ENCODE measurements at regions not wholly inside any gene's neighbourhood (a gene's known extent, or its start where the extent isn't known, plus 50 kb on each side); places are given as distances from the start of the nearest gene placed in this dataset.

DNA sequence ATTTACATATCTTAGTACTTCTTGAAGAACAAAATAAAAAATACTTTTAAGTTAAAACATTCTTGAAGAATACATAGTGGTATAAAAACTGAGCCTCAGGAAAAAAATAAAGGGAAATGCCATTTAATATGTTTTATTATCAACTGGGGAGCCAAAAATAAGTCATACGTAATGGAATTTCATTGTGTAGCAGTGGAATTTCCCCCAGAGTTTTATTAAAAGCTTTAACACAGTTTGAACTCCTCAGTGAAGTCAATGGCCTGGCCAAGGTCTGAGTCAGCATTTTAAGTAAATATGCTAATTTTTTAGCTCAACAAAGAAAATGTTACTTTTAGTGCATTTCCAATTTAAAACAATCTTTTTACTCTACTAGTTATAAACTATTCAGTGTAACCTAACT lies 350.1 kb upstream of the ATP2B1 start:
- no peak overlapping the region for H3K4me3 ChIP-seq (ENCODE audit: low read length)
- TF ChIP-seq, protein P1, sequence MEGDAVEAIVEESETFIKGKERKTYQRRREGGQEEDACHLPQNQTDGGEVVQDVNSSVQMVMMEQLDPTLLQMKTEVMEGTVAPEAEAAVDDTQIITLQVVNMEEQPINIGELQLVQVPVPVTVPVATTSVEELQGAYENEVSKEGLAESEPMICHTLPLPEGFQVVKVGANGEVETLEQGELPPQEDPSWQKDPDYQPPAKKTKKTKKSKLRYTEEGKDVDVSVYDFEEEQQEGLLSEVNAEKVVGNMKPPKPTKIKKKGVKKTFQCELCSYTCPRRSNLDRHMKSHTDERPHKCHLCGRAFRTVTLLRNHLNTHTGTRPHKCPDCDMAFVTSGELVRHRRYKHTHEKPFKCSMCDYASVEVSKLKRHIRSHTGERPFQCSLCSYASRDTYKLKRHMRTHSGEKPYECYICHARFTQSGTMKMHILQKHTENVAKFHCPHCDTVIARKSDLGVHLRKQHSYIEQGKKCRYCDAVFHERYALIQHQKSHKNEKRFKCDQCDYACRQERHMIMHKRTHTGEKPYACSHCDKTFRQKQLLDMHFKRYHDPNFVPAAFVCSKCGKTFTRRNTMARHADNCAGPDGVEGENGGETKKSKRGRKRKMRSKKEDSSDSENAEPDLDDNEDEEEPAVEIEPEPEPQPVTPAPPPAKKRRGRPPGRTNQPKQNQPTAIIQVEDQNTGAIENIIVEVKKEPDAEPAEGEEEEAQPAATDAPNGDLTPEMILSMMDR (conservative IDR thresholded peaks at IDR 0.05; ENCODE audit: low read depth, low read length), result no peak
- DNase-seq (ENCODE audit: low read depth), result peak; percentile 60

DNA sequence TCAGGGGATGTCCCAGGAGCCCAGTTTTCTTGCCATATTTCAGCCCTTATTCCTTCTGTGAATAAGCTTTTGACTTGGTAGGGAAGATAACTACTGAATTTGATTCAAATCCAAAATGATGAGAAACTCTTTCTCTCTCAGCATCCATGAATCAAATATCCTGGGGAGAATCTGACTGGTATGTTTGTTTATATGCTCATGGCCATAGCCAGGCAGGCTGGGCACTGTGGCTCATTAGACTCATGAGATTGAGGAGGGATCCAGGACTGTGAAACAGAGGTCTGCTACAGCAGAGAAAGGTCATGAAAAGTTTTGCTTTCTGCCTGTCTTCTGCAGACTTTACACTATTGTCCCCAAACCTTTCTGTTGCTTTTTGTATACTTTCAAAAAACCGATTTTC lies 346.4 kb upstream of the ATP2B1 start:
- H3K4me3 ChIP-seq (ENCODE audit: low read length), result no peak overlapping the region
- no peak for DNase-seq (ENCODE audit: low read depth)
- TF ChIP-seq, protein P1 (conservative IDR thresholded peaks at IDR 0.05; ENCODE audit: low read depth, low read length), result no peak

DNA sequence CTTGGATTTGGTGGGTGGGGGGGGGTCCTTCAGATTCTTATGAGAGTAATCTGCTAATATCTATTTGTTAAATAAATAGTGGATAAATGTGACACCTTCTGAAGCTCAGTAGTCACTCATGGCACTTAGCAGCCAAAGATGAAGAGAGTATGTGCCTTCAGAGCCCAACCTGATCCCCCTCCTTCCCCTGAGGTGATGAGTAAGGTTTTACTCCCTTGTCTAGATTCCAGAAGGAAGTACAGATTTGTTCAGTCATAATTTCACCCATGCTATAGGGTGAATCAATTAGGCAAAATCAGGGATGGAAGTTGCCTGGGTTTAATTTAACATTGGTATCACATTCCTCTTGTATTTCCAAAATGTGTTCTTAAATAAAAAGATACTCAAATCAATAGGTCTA lies 340.3 kb upstream of the ATP2B1 start:
- DNase-seq (ENCODE audit: low read depth), result no peak
- TF ChIP-seq, protein P1 (conservative IDR thresholded peaks at IDR 0.05; ENCODE audit: low read depth, low read length), result no peak
- no peak overlapping the region for H3K4me3 ChIP-seq (ENCODE audit: low read length)

DNA sequence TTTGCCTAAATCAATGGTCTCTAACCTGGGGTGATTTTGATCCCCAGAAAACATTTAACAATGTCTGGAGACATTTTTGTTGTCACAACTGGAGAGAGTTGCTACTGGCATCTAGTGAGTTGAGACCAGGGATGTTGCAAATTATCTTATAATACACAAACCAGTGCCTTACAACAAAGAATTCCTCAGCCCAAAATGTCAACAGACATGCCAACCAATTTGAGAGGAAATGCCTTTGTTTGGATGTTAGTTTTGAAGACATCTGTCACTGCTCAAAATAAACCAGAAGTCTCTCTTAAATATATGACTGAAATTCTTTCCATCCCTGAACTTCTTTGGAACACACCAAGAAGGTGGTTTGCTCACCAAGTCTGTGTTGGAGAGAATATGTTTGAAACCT lies 336.9 kb upstream of the ATP2B1 start:
- DNase-seq (ENCODE audit: low read depth), result no peak
- TF ChIP-seq, protein P1 (conservative IDR thresholded peaks at IDR 0.05; ENCODE audit: low read depth, low read length), result no peak
- H3K4me3 ChIP-seq (ENCODE audit: low read length), result no peak overlapping the region

DNA sequence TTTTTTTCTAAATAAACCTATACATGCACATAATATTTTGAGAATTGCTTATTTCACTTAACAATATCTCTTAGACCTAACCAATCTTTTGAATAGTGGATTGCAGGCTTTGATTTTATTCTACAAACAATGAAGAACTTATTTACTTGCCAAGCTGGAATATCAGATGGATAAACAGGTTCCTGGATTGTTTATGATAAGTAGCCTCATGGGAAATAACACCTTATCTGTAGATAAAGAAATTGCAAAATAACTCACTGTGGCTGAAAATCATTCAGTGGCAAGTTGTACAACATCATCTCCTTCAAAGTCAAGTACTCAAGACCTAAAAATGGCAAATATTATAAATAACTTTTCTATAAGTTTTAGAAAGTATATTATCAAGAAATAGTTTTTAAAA lies 335.4 kb upstream of the ATP2B1 start:
- no peak for DNase-seq (ENCODE audit: low read depth)
- TF ChIP-seq, protein P1 (conservative IDR thresholded peaks at IDR 0.05; ENCODE audit: low read depth, low read length), result no peak
- H3K4me3 ChIP-seq (ENCODE audit: low read length), result no peak overlapping the region

DNA sequence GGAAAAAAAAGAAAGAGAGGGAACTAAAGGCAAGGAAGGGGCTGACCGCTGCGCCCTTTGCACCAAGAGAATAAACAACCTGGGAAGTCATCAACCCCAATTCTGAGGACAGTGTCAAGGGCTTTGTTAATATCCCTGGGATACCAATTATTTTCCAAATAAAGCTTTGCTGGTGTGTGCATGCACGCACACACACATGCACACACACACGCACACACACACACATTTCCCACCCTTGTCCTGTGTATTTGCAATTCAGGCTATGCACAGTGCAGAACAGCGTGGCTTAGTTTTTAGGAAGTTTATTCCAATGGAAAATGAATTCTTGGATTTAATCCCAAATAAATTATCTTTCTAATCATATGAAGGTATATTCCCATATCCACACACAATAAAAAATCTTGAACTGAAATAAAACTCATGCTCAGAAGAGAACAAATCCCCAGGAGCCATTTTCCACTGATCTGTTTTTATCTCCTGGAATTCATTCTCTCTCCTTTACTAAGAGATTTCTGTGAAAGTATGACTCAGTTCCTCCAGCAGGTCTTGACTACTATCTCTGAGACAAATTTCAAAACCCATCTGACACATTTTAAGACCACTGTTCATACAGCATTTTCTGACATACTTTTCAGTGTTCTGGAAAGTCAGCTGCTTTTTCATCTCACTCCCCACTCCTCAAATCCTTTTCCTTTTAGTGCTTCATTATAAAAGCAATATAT lies 334.4 kb upstream of the ATP2B1 start:
- no peak for DNase-seq (ENCODE audit: low read depth)
- TF ChIP-seq, protein P1 (conservative IDR thresholded peaks at IDR 0.05; ENCODE audit: low read depth, low read length), result no peak
- H3K4me3 ChIP-seq (ENCODE audit: low read length), result no peak overlapping the region

DNA sequence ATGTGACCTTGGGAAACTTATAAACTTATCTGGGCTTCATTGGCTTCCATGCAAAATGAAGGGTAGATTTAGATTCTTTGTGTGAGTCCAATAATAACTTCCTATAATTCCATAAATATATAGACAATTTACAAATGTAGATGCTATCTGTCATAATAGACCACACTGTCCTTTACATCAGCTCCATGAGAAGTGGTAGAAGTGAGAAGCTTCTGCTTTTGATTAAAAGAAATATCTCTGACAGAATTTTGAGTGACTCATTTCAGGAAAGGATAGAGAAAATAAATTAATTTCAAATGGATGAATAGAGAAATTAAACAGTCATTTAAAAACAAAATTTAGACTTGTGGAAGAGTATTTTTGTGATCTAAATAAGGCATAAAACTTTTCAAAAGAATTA lies 329.7 kb upstream of the ATP2B1 start:
- DNase-seq (ENCODE audit: low read depth), result no peak
- TF ChIP-seq, protein P1 (conservative IDR thresholded peaks at IDR 0.05; ENCODE audit: low read depth, low read length), result no peak

More for the DNA sequence above, 329.7 kb upstream of the ATP2B1 start:
- no peak overlapping the region for H3K4me3 ChIP-seq (ENCODE audit: low read length)

Data from retinal pigment epithelial cell (primary cell).